VCaP (cell line): ENCODE measurements at regions not wholly inside any gene's neighbourhood (a gene's known extent, or its start where the extent isn't known, plus 50 kb on each side); places are given as distances from the start of the nearest gene placed in this dataset.

ENCODE experiments used
- H3K27ac ChIP-seq: fragments of 450-650 bp; 2 replicates; pipeline ENCODE4 v1.5.1; 2017
- CTCF ChIP-seq: fragments of 450-650 bp; conservative IDR thresholded peaks from 2 replicates; pipeline ENCODE4 v1.5.1; 2017; ENCODE audit warnings: mild to moderate bottlenecking, moderate library complexity

GRCh38 chr1:187465441-187465840 lies 636.7 kb downstream of the PLA2G4A start:
- H3K27ac ChIP-seq: no peak overlapping the region
- no peak for TF ChIP-seq CTCF

GRCh38 chr1:187469836-187470235 lies 641.1 kb downstream of the PLA2G4A start:
- TF ChIP-seq CTCF: no peak
- no peak overlapping the region for H3K27ac ChIP-seq

GRCh38 chr1:187471555-187471954 lies 642.8 kb downstream of the PLA2G4A start:
- no peak overlapping the region for H3K27ac ChIP-seq

GRCh38 chr1:187474336-187474735 lies 645.6 kb downstream of the PLA2G4A start:
- no peak for TF ChIP-seq CTCF
- no peak overlapping the region for H3K27ac ChIP-seq

More at GRCh38 chr1:187471555-187471954, 642.8 kb downstream of the PLA2G4A start:
- no peak for TF ChIP-seq CTCF

GRCh38 chr1:187476671-187477070 lies 647.9 kb downstream of the PLA2G4A start:
- TF ChIP-seq CTCF: peak; percentile 70
- H3K27ac ChIP-seq: peak overlapping the region; percentile 21; the same call in 1 of the 2 replicates

- H3K27ac ChIP-seq: peak overlapping the region; percentile 21; the same call in 1 of the 2 replicates
- no peak for TF ChIP-seq CTCF
Observed at GRCh38 chr1:187477103-187477502, 648.4 kb downstream of the PLA2G4A start.

- no peak for TF ChIP-seq CTCF
- H3K27ac ChIP-seq: no peak overlapping the region; the same call in 1 of the 2 replicates
Observed at GRCh38 chr1:187477535-187477934, 648.8 kb downstream of the PLA2G4A start.
